ENCODE measurements at regions not wholly inside any gene's neighbourhood (a gene's known extent, or its start where the extent isn't known, plus 50 kb on each side); places are given as distances from the start of the nearest gene placed in this dataset.

- H3K4me1 ChIP-seq (ENCODE audit: insufficient read depth, low read length), result no peaks in the 10 kb centered on the region
- H3K27me3 ChIP-seq (ENCODE audit: insufficient read depth, low read length, poor library complexity), result no peaks in the 10 kb centered on the region
- DNase-seq (no peak), ATAC-seq (ENCODE audit: insufficient read depth, low read depth) (no peak)
- no peak overlapping the region for H3K27ac ChIP-seq (ENCODE audit: low read length)
- no peaks in the 10 kb centered on the region for H3K79me2 ChIP-seq (ENCODE audit: insufficient read depth, low read length)
- H2AFZ ChIP-seq (ENCODE audit: low read depth, low read length), result no peak overlapping the region
- no peak overlapping the region for H3K9ac ChIP-seq (ENCODE audit: low read depth, low read length)
- no peak overlapping the region for H3K4me2 ChIP-seq (ENCODE audit: insufficient read depth, low read length)
- no peaks in the 10 kb centered on the region for H4K20me1 ChIP-seq (ENCODE audit: insufficient read depth, low read length)
- no peaks in the 10 kb centered on the region for H3K36me3 ChIP-seq (ENCODE audit: insufficient read depth, low read length)
- H3K9me3 ChIP-seq (ENCODE audit: insufficient read depth, low read length, severe bottlenecking), result no peaks in the 10 kb centered on the region
- H3K4me3 ChIP-seq (ENCODE audit: low read depth in 1 of 2, low read length in 2 of 2), result no peak overlapping the region
- TF ChIP-seq EZH2 (IDR thresholded peaks at IDR 0.05; ENCODE audit: borderline replicate concordance, low read depth, low read length, severe bottlenecking), result no peak
Measured at GRCh38 chr21:24823247-24823646, 784.0 kb downstream of the MRPL39 start.

DNA sequence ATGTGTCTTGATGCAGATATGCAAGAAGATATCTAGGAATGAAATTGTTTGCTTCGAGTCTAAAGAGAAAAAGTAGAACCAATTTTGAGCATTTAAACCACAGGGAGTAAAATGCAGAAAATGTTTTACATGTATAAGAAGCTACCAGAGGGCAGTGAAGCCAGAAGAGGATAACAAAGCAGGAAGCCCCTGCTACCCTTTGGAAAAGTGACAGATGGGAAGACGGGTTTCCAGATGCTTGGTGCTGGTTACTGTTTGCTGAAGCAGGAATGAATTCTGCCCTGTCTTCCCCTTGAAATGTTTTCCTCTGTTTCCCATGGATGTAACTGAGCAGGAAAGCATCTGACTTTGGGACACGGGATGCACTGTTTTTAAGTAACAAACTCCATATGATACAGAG is 822.2 kb downstream of the MRPL39 start:
- H3K9ac ChIP-seq (ENCODE audit: low read depth, low read length), result no peak overlapping the region
- H3K27ac ChIP-seq (ENCODE audit: low read length), result no peak overlapping the region
- no peaks in the 10 kb centered on the region for H4K20me1 ChIP-seq (ENCODE audit: insufficient read depth, low read length)
- H3K27me3 ChIP-seq (ENCODE audit: insufficient read depth, low read length, poor library complexity), result no peaks in the 10 kb centered on the region
- H3K4me3 ChIP-seq (ENCODE audit: low read depth in 1 of 2, low read length in 2 of 2), result no peak overlapping the region
- ATAC-seq (ENCODE audit: insufficient read depth, low read depth), result no peak
- TF ChIP-seq EZH2 (IDR thresholded peaks at IDR 0.05; ENCODE audit: borderline replicate concordance, low read depth, low read length, severe bottlenecking) (no peak), CTCF (IDR thresholded peaks at IDR 0.05; ENCODE audit: borderline replicate concordance, extremely low read depth, low read length, poor library complexity, severe bottlenecking) (no peak)
- no peaks in the 10 kb centered on the region for H3K36me3 ChIP-seq (ENCODE audit: insufficient read depth, low read length)
- no peak overlapping the region for H3K4me2 ChIP-seq (ENCODE audit: insufficient read depth, low read length)
- no peaks in the 10 kb centered on the region for H3K79me2 ChIP-seq (ENCODE audit: insufficient read depth, low read length)
- no peaks in the 10 kb centered on the region for H3K4me1 ChIP-seq (ENCODE audit: insufficient read depth, low read length)
- no peak for DNase-seq
- H3K9me3 ChIP-seq (ENCODE audit: insufficient read depth, low read length, severe bottlenecking), result no peaks in the 10 kb centered on the region
- no peak overlapping the region for H2AFZ ChIP-seq (ENCODE audit: low read depth, low read length)

GRCh38 chr21:24781146-24781545 is 826.1 kb downstream of the MRPL39 start:
- no peak for ATAC-seq (ENCODE audit: insufficient read depth, low read depth)
- Histone ChIP-seq H4K20me1 (ENCODE audit: insufficient read depth, low read length) (no peaks in the 10 kb centered on the region), H3K4me1 (ENCODE audit: insufficient read depth, low read length) (no peaks in the 10 kb centered on the region), H3K4me2 (ENCODE audit: insufficient read depth, low read length) (no peak overlapping the region), H3K9ac (ENCODE audit: low read depth, low read length) (no peak overlapping the region), H3K36me3 (ENCODE audit: insufficient read depth, low read length) (no peaks in the 10 kb centered on the region), H2AFZ (ENCODE audit: low read depth, low read length) (no peak overlapping the region), H3K4me3 (ENCODE audit: low read depth in 1 of 2, low read length in 2 of 2) (no peak overlapping the region), H3K79me2 (ENCODE audit: insufficient read depth, low read length) (no peaks in the 10 kb centered on the region), H3K9me3 (ENCODE audit: insufficient read depth, low read length, severe bottlenecking) (no peaks in the 10 kb centered on the region), H3K27ac (ENCODE audit: low read length) (no peak overlapping the region), H3K27me3 (ENCODE audit: insufficient read depth, low read length, poor library complexity) (no peaks in the 10 kb centered on the region)
- TF ChIP-seq EZH2 (IDR thresholded peaks at IDR 0.05; ENCODE audit: borderline replicate concordance, low read depth, low read length, severe bottlenecking) (no peak), CTCF (IDR thresholded peaks at IDR 0.05; ENCODE audit: borderline replicate concordance, extremely low read depth, low read length, poor library complexity, severe bottlenecking) (no peak)
- DNase-seq, result no peak

DNA sequence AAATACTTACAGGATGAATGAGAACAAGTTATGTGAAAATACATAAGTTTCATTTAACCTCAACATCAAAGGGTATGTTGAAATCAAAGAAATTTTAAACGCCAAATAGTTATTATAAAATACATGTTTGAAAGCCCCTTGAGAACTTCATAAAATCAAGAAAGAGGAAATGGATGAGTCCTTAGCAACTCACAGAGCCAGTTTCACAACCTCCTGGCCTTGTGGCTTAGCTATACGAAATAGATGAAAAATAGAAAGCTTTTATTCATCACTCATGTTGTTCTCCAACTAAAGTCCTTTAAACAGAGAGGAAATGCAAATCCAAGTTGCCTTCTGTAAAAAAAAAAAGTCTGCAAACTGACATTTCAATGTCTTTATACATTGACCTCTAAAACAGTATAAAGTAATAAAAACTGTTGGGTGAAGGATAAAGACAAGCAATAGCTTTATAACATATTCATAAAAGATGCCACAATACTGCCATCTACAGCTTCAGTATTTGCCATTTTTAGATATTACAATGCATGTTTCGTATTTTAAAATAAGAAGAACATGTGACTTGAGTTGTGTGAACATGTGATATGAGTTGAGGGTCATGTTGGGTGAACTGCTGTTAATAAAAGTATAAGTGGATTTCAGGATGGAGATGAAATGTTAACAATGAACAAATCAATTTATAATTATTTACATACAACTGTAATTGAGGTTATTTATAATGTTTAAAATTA is 847.8 kb downstream of the MRPL39 start:
- Histone ChIP-seq H3K79me2 (ENCODE audit: insufficient read depth, low read length) (no peaks in the 10 kb centered on the region), H3K27me3 (ENCODE audit: insufficient read depth, low read length, poor library complexity) (no peaks in the 10 kb centered on the region), H4K20me1 (ENCODE audit: insufficient read depth, low read length) (no peaks in the 10 kb centered on the region), H3K27ac (ENCODE audit: low read length) (no peak overlapping the region), H3K9ac (ENCODE audit: low read depth, low read length) (no peak overlapping the region), H3K9me3 (ENCODE audit: insufficient read depth, low read length, severe bottlenecking) (no peaks in the 10 kb centered on the region), H3K4me3 (ENCODE audit: low read depth in 1 of 2, low read length in 2 of 2) (no peak overlapping the region), H3K36me3 (ENCODE audit: insufficient read depth, low read length) (no peaks in the 10 kb centered on the region), H3K4me2 (ENCODE audit: insufficient read depth, low read length) (no peak overlapping the region), H3K4me1 (ENCODE audit: insufficient read depth, low read length) (no peaks in the 10 kb centered on the region), H2AFZ (ENCODE audit: low read depth, low read length) (no peak overlapping the region)
- TF ChIP-seq EZH2 (IDR thresholded peaks at IDR 0.05; ENCODE audit: borderline replicate concordance, low read depth, low read length, severe bottlenecking) (no peak), CTCF (IDR thresholded peaks at IDR 0.05; ENCODE audit: borderline replicate concordance, extremely low read depth, low read length, poor library complexity, severe bottlenecking) (no peak)
- no peak for ATAC-seq (ENCODE audit: insufficient read depth, low read depth)
- DNase-seq, result no peak

Measured in DND-41 (cell line).